Osteocyte (in vitro differentiated cells): ENCODE measurements at regions not wholly inside any gene's neighbourhood (a gene's known extent, or its start where the extent isn't known, plus 50 kb on each side); places are given as distances from the start of the nearest gene placed in this dataset.
A peak's percentile ranks its signal among the peaks of the same experiment; 100 is the strongest.

Experiments used
- DNase-seq: peaks from one replicate; pipeline ENCODE4 v3.0.0; 2021; ENCODE audit warnings: mixed read lengths; ENCODE audit not compliant: unreplicated experiment; ENCODE audit errors: extremely low spot score
- H3K27ac Mint-ChIP-seq: one replicate; pipeline ENCODE4 v1.8.0; 2021; ENCODE audit warnings: mild to moderate bottlenecking, mixed read lengths; ENCODE audit not compliant: unreplicated experiment
- H3K27me3 Mint-ChIP-seq: one replicate; pipeline ENCODE4 v1.8.0; 2021; ENCODE audit warnings: mixed read lengths; ENCODE audit not compliant: unreplicated experiment
- H3K36me3 Mint-ChIP-seq: one replicate; pipeline ENCODE4 v1.8.0; 2021; ENCODE audit warnings: mixed read lengths; ENCODE audit not compliant: unreplicated experiment
- H3K4me1 Mint-ChIP-seq: one replicate; pipeline ENCODE4 v1.8.0; 2021; ENCODE audit warnings: mixed read lengths; ENCODE audit not compliant: unreplicated experiment
- H3K4me3 Mint-ChIP-seq: one replicate; pipeline ENCODE4 v1.8.0; 2021; ENCODE audit warnings: mild to moderate bottlenecking, moderate library complexity, mixed read lengths; ENCODE audit not compliant: unreplicated experiment
- H3K9me3 Mint-ChIP-seq: one replicate; pipeline ENCODE4 v1.8.0; 2021; ENCODE audit warnings: mixed read lengths; ENCODE audit not compliant: unreplicated experiment
- CTCF ChIP-seq: fragments of 200-600 bp; sonication (generic); IDR thresholded peaks from 2 replicates; pipeline ENCODE4 v1.5.0; 2021; ENCODE audit warnings: antibody characterized with exemption, mild to moderate bottlenecking, moderate library complexity

- Mint-ChIP-seq H3K4me1 (no peaks in the 10 kb centered on the region), H3K4me3 (no peak overlapping the region), H3K9me3 (no peaks in the 10 kb centered on the region), H3K36me3 (no peaks in the 10 kb centered on the region), H3K27me3 (no peaks in the 10 kb centered on the region), H3K27ac (no peak overlapping the region)
- no peak for TF ChIP-seq CTCF
- no peak for DNase-seq
Observed at GRCh38 chr5:167877924-167878323, 413.5 kb upstream of the WWC1 start.

GRCh38 chr5:167880420-167880819 lies 411.0 kb upstream of the WWC1 start:
- Mint-ChIP-seq H3K27ac (no peak overlapping the region), H3K9me3 (no peaks in the 10 kb centered on the region), H3K27me3 (peaks cover 2% of the 10 kb centered on the region), H3K4me3 (no peak overlapping the region), H3K36me3 (no peaks in the 10 kb centered on the region), H3K4me1 (no peaks in the 10 kb centered on the region)
- TF ChIP-seq CTCF, result no peak
- DNase-seq, result no peak

- H3K9me3 Mint-ChIP-seq, result no peaks in the 10 kb centered on the region
- H3K4me1 Mint-ChIP-seq, result no peaks in the 10 kb centered on the region
- no peak overlapping the region for H3K4me3 Mint-ChIP-seq
- no peak for DNase-seq
- H3K27ac Mint-ChIP-seq, result no peak overlapping the region
- H3K36me3 Mint-ChIP-seq, result no peaks in the 10 kb centered on the region
- TF ChIP-seq CTCF, result no peak
- peaks cover 2% of the 10 kb centered on the region for H3K27me3 Mint-ChIP-seq
Observed at GRCh38 chr5:167881041-167881440, 410.4 kb upstream of the WWC1 start.

- H3K4me1 Mint-ChIP-seq, result no peaks in the 10 kb centered on the region
- no peak for DNase-seq
- no peak overlapping the region for H3K4me3 Mint-ChIP-seq
- H3K9me3 Mint-ChIP-seq, result no peaks in the 10 kb centered on the region
- no peaks in the 10 kb centered on the region for H3K36me3 Mint-ChIP-seq
- TF ChIP-seq CTCF, result no peak
- peaks cover 4% of the 10 kb centered on the region for H3K27me3 Mint-ChIP-seq
- no peak overlapping the region for H3K27ac Mint-ChIP-seq
Observed at GRCh38 chr5:167886196-167886595, 405.2 kb upstream of the WWC1 start.

- H3K36me3 Mint-ChIP-seq, result peaks cover under 1% of the 10 kb centered on the region
- no peak overlapping the region for H3K4me3 Mint-ChIP-seq
- H3K9me3 Mint-ChIP-seq, result no peaks in the 10 kb centered on the region
- H3K27ac Mint-ChIP-seq, result no peak overlapping the region
- DNase-seq, result no peak
- TF ChIP-seq CTCF, result peak; percentile 15
- H3K27me3 Mint-ChIP-seq, result peaks cover 5% of the 10 kb centered on the region
- no peaks in the 10 kb centered on the region for H3K4me1 Mint-ChIP-seq
Observed at GRCh38 chr5:167888393-167888792, 403.1 kb upstream of the WWC1 start.
